Hematopoietic multipotent progenitor cell treated with erythropoietin and hydrocortisone succinate and interleukin-3 and kit ligand, for 6 days (in vitro differentiated cells): ENCODE measurements at regions not wholly inside any gene's neighbourhood (a gene's known extent, or its start where the extent isn't known, plus 50 kb on each side); places are given as distances from the start of the nearest gene placed in this dataset.
"Not testable (repeated sequence)": the region's sequence is repeated elsewhere in the genome, so short reads cannot be mapped to it uniquely, and the experiment has no call there.

Experiments
- DNase-seq: peaks from one replicate; pipeline ENCODE4 v3.0.0-alpha.2; 2015

DNA sequence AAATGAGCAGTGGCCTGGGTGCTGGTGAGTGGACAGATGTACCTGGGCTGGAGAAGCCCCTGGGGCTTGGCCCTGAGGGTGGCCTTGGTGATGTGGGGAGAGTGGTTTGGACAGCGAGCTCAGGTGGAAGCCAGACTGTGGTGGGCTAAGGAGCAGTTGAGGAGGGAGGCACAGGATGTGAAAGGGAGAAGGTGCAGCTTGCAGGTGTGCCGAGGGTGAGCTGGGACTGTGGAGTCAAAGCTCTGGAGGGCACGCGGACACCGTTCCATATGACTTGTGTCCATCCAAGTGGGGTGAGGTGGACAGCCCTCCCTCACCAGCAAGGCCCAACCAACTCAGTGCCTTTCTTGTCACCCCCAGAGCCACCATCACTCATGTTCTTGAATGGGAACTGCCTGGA is 170.8 kb upstream of the ZNF267 start:
- DNase-seq = no peak

GRCh38 chr16:31703526-31704128 is 170.0 kb upstream of the ZNF267 start:
- DNase-seq = no peak

DNA sequence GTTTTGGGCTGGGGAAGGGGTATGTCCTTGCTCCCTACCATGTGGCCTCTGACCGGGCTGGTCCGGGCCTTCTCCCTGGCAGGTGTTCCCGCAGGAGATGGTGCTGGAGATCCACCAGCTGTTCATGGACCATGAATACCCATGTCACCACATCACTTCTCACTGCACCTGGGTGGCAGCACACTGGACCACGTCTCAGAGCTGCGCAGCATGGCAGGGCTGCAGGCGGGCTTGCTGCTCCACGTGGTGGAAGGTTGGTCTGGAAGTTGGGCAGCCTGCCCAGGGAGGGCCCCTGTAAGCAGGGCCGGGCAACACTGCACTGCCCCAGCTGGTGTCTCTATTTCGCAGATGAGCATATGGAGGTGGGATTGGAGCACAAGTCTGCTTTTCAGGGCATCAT is 169.5 kb upstream of the ZNF267 start:
- DNase-seq = no peak

DNA sequence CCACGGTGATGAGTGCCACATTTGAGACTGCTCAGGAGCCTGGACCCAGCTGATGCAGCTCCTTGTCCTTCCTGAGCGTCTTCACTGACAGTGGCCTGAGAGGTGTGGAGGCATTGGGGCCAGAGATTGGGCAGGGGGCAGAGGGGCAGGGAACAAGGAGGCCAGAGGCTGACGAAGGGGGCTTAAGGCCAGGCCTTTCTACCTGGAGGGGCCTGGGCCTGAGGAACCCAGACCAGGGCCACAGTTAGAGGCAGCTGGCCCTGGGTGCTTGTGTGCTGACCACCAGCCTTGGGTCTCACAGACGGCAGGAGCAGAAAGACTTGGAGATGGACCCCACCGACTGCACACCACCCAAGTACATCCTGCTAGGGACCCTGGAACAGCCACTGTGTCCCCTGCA is 168.2 kb upstream of the ZNF267 start:
- no peak for DNase-seq

DNA sequence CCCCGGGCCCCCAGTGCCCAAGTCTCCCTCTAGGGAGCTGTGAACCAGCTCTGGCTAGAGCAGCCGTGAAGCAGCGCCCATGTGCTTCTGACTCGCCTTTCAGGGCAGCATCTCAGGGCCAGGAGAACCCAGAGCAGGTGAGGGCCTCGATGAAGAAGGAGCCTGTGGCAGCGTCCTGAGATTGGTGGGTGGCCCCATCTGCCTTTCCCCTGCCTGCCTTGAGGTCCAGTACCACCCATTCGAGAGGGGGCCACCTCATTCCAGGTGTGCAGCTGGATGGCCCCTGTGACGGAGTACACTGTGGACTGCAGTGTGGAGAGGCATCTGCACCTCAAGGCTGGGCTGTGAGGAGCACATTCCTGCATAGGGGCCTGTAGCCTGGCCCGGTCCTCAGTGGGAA is 167.3 kb upstream of the ZNF267 start:
- DNase-seq = no peak

DNA sequence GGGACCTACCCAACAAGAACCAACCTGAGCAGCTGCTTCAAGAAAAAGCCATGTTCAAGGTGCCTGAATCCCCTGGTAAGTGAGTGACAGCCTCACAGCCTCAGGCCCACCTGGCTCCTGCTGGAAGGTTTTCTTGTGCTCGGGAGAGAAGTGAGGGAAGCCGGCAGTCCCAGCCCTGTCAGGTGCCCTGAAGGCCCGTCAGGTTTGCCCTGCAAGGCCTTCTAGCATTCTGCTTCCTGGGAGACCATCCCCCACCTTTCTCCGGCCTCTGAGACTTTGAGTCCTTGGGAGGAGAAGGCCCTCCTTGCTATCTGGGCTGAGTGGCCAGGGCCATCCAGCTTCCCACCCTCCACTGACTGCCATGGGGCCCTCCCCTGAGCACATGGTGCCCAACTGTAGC is 166.7 kb upstream of the ZNF267 start:
- no peak for DNase-seq

DNA sequence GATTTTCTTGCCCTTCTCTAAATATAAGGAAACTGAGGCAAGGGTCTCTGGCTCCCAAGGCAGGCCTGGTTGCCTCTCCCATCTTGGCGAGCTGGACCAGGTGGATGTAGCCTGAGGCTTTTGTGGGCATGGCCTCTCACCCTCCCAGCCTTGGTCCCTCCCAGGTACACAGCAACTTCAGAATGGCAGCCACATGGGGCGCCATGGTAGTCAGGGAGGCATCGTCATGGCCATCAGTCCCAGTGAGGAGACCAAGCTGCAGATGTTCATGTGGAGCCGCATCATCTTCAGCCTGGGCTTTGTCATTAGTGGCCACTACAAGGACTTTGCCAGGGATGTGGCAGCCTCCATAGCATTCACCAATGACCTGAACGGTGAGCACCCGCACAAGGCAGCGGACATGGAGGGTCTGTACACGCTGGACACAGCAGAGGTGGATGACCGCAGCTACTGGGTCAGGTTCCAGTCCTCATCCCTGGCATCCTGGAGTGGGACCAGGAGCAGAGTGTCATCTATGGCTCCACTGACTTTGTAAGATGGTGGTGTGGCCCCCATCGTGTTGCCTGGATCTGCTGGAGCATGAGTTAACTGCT is 165.8 kb upstream of the ZNF267 start:
- no peak for DNase-seq

- no peak for DNase-seq
Observed at GRCh38 chr16:31708348-31708747, 165.3 kb upstream of the ZNF267 start.

DNA sequence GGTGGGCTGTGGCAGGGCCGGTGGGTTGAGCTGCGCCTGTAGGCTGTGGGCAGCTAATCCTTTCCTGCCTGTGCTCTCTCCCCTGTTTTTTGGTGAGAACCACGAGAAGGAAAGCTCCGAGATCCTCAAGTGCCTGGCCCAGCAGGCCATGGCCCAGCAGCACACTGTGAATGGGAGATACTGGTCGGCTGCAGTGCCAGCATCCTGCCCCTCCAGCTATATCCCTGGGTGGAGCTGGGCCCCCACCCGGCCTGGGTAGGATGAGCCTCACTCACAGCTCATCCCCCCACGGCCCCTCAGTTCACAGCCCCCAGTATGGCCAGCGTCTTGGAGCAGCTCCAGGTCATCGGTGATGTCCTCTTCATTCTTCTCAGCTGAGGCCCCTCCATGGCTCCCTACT is 164.4 kb upstream of the ZNF267 start:
- DNase-seq = no peak

- no peak for DNase-seq
Observed at GRCh38 chr16:31710134-31710533, 163.5 kb upstream of the ZNF267 start.

- DNase-seq = no peak
Observed at GRCh38 chr16:31710880-31711279, 162.7 kb upstream of the ZNF267 start.

GRCh38 chr16:31711344-31711845 is 162.2 kb upstream of the ZNF267 start:
- DNase-seq = no peak

- no peak for DNase-seq
Observed at GRCh38 chr16:31712064-31712540, 161.5 kb upstream of the ZNF267 start.

DNA sequence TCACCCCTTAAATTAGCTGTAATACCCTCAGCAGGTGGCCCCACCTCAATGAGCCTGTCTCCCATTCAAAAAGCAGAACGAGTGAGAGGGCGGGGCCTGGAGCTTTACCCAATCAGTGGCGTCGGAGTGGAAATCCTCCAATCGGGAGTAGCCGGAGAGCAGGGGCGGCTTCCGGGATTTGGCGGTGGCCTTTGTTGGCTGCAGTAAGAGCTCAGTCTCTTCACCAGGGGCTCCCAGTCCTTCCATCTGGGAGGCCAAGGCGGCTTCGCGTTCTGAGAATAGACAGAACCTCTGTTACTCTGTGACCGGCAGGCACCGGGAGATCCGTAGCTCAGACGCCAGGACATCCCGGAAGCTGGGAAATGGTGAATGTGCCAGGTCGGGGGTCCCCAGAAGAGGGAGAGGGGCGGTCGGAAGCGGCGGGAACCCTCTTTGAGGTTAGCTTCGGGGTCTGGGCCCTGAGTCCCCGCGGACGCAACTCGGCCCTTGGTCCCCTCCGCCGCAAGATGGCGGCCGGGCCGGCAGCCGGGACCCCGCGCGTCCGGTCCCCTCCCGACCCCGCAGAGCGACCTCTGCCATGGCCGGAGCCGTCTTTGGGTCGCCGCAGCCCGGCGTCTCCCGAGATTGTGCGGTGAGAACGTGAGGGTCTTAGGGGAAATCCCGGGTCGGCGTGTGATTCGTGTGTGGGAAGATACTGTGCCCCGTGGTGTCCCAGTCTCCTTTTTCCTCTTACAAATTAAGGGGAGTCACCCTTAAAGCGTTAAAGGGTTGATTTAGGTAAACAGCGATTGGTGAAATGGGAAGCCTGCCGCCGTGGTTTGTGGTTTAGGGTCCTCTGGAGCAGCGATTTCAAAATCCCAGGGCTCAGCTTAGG is 160.3 kb upstream of the ZNF267 start:
- DNase-seq = peak; percentile 98

DNA sequence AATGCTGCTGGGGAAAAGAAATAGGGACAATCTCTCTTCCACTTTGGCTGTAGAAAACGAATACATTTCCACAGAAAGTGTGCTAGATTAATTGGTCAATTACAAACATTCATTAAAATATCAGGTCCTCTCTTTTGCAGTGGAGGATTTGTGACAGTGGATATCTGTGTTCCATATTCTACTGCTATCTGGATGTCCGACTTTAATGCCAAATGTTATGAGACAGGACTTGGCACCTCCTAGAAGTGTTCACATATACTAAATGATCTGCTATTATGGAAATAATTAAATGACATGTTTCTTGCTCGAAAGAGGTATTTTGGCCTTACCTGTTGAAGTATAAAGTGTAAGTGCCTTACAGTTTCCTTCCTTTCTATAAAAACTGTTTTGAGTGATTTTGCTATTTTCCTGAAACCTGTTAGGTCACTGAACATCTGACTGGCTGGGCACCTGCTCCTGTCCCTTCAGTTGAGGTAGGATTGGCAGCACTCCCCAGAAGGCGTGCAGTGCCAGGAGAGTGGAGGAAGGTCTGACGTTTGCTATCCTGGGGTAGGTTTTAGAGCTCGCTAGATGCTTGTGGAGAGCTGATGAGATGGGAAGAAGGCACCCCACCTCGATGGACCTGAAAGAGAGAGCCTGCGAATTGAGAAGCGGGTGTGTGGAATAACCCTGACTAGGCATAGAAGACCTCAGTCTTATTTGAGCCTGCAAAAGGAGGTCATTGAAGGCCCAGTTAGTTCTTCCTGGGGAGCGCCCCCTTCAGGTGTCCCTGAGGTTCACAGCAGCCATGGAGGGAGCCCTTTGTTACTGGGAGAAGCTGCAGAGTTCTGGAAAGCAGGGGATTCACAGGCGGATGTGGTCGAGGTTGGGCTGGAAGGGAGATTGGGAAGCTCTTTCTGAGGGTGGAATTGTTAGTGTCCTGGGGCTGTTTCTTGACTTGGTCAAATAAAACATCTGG is 159.4 kb upstream of the ZNF267 start:
- peak; percentile 36 for DNase-seq

DNA sequence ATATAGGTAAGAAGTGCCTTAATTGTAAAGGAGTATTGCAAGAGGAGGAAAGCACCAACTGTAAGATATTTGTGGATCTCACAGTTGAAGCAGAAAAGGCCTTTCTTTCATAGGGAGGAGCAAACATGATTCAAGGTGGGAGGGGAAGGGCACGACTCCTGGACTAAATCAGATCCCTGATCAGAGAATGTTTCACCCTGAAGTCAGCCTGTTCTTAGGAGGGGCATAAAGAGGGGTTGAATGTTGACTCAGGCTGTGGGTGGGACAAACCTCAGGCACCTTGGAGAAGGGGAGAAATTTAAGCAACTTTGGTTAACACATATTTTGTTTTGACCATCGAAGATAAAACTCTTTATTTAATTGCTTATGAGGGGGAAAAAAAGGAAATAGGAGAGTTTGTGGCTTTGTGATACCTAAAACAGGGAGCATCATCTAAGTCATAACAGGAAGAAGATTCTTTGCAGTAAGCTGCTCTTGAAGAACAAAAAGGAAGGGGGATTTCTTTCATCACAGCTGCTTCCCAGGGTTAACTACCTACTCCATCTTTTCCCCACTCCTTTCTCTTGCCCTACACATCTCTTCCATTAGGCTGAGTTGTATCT is 158.6 kb upstream of the ZNF267 start:
- no peak for DNase-seq

GRCh38 chr16:31715915-31716314 is 157.7 kb upstream of the ZNF267 start:
- no peak for DNase-seq

DNA sequence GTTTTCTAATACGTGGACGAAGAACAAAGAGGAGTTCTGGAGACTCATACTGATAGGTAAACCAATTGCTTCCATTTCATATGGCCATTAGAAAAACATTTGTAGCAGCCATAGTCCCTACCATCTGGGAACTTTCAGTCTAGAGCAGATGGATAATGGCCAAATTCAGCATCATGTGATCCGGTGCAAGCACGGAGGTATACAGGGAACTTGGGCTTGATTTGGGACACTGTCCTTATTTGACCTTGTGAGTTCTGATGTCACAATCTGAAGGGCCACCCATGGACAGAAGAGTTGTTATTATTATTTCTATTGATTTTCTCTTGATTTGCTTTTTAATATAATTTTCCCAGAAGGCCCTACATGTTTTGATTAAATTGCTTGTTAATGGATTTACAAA is 154.6 kb upstream of the ZNF267 start:
- no peak for DNase-seq

- no peak for DNase-seq
Observed at GRCh38 chr16:31727553-31727952, 146.1 kb upstream of the ZNF267 start.

GRCh38 chr16:31734265-31734664 is 139.3 kb upstream of the ZNF267 start:
- no peak for DNase-seq

DNA sequence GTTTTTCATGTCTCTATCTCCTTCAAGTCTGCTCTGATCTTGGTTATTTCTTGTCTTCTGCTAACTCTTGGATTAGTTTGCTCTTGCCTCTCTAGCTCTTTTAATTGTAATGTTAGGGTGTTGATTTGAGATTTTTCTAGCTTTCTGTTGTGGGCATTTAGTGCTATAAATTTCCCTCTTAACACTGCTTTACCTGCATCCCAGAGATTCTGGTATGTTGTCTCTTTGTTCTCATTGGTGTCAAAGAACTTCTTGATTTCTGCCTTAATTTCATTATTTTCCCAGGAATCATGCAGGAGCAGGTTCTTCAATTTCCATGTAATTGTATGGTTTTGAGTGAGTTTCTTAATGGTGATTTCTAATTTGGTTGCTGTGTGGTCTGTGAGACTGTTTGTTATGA is 128.5 kb upstream of the ZNF267 start:
- DNase-seq = not testable (repeated sequence)

DNA sequence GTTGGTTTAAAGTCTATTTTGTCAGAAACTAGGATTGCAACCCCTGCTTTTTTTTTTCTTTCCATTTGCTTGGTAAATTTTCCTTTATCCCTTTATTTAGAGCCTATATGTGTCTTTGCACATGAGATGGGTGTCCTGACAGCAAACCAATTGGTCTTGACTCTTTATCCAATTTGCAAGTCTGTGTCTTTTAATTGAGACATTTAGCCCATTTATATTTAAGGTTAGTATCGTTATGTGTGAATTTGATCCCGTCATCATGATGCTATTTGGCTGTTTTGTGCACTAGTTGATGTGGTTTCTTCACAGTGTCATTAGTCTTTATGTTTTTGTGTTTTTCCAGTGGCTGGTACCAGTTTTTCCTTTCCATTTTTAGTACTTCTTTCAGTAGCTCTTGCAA is 127.7 kb upstream of the ZNF267 start:
- DNase-seq = no peak
